SIG-M5 treated with dmso at 0.1 percent for 504 hours (cell line): ENCODE measurements at regions not wholly inside any gene's neighbourhood (a gene's known extent, or its start where the extent isn't known, plus 50 kb on each side); places are given as distances from the start of the nearest gene placed in this dataset.

ENCODE experiments used
- DNase-seq: peaks from one replicate; lab custom pipeline; 2025; ENCODE audit not compliant: unreplicated experiment; lab: John Stamatoyannopoulos, UW

GRCh38 chr5:101937041-101937440, 359.0 kb downstream of the SLCO4C1 start:
- no peak for DNase-seq

- no peak for DNase-seq
Measured at GRCh38 chr5:101935086-101935485, 361.0 kb downstream of the SLCO4C1 start.

DNA sequence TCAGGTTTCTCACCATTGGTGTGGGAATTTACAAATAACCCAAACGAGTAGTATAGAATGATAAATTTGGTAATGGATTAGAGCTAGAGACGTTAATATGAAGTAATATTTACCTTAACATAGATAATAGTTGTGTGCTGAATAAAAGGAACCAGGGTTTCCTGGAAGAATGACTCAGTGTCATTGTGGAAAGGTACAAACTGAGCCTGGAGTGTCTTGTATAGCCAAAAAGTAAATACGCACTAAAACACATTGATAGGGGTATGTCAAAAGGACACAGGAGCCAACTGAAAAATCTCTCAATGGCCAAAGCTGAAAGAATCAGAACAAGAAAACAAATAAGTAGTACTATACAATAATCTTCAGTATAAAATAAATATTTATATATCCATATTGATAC, 363.5 kb downstream of the SLCO4C1 start:
- DNase-seq, result no peak

GRCh38 chr5:101929628-101930027, 366.5 kb downstream of the SLCO4C1 start:
- DNase-seq, result no peak

- no peak for DNase-seq
Measured at GRCh38 chr5:101917166-101917565, 378.9 kb downstream of the SLCO4C1 start.

GRCh38 chr5:101915554-101915953, 380.5 kb downstream of the SLCO4C1 start:
- DNase-seq, result no peak

DNA sequence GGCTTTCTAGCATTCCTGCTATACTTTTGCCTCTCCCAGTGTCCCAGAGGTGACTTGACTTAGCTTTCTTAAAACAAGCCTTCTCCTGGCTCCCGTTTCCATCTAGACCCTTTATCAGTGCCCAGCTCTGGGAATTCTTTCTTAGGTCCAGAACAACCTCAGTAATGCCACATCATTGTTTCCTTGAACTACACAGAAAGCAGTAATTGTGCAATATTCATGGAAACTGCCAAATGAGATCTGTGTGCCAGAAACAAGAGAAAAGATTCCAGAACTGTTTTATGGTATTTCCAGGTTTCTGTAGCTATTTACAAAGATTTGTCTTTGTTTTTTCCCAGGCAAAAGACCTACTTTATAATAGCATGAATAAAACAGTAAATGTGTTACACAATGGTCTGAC, 391.3 kb downstream of the SLCO4C1 start:
- DNase-seq, result no peak

DNA sequence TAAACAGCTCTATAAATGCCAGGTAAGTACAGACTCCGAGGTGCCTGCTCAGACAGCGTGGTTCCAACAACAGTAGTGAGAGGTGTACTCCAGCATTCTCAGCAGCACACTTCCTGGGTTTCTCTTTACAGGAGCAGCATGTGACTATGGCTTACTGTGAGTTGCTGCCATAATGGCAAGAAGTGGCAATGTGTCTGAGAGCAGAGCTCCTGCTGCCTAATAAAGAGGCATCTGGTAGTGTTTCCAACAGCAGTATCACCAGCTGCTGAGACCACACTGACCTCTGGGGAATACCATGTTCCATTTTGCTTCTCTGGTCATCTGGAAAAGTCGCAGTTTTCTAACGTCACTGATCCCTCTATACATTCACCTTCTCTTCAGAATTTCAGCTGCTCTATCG, 398.2 kb downstream of the SLCO4C1 start:
- DNase-seq, result no peak

GRCh38 chr5:101894985-101895384, 401.1 kb downstream of the SLCO4C1 start:
- DNase-seq, result no peak

DNA sequence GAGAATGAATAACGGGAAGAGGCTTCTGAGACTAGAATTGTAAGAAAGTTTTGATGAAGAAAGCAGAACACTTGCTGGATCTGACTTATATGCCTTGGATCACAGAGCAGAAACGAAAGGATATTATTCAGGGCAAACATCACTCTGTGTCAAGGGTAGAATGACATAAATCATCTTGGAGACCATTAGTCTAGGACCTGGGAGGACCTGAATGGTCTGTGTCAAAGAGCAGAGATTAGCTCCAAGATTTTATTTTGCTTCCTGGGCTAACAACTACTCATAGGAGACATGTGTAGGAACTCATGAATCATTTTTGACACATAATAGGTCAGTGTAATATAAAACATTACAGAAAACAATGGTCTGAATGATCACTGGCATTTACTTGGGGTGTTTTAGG, 417.9 kb downstream of the SLCO4C1 start:
- no peak for DNase-seq

GRCh38 chr5:101877451-101877850, 418.6 kb downstream of the SLCO4C1 start:
- DNase-seq, result no peak

DNA sequence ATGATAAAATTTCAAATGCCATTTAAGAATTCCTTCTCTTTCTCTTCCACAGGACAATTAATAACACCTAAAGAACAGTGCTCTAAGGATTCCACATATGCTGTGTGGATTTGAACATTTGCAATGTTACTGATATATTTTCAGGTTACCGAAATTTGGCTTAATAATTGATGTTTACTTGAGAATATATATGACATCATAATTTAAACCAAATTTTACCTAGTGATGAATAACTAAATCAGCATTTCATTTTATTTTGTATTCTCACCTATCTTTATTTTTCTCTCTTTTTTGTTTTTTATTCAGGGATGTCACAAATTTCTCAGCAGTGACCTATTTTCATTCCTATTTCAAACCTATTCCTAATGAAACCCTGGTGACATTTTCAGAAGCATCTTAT, 429.6 kb downstream of the SLCO4C1 start:
- no peak for DNase-seq

GRCh38 chr5:101860563-101860962, 435.5 kb downstream of the SLCO4C1 start:
- DNase-seq, result no peak

DNA sequence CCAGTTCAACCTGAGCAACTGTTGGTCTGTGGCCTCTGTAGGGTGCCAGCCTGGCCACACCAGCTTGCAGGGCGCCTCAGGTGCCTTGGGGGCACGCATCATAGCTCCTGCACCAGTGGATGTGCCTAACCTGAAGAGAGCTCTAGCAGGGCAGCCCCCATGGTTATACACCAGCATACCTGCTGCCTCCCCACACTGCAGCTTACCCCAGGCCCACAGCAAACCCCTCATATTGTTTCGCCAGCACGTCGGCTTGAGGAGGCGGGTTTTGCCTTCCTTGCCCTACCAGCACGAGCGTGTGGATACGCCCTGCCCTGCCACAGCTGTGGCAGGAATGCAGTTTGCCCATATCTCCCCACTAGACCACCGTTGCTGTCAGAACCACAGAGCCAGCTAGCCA, 435.9 kb downstream of the SLCO4C1 start:
- DNase-seq, result no peak

- DNase-seq, result no peak
Measured at GRCh38 chr5:101846496-101846895, 449.6 kb downstream of the SLCO4C1 start.

GRCh38 chr5:101843055-101843454, 453.0 kb downstream of the SLCO4C1 start:
- DNase-seq, result no peak

GRCh38 chr5:101838435-101838834, 457.6 kb downstream of the SLCO4C1 start:
- no peak for DNase-seq

GRCh38 chr5:101829255-101829654, 466.8 kb downstream of the SLCO4C1 start:
- no peak for DNase-seq

DNA sequence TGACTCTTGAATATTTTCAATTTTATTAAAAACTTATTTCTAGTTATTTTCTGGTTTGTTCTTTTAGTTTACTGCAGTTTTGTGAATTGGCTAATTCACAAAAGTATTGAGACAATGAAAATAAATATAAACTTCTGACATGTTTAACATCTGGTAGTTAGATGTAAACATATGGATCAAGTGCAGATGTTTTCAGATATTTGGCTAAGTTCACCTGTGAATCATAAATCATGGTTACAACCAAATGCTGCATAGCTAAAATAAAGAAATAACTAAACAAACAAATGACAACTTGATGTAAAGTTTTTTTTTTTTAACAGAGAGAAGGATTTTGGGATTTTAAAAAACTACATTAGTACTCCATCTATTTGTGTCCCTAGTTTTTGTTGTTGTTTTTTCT, 484.6 kb downstream of the SLCO4C1 start:
- no peak for DNase-seq

DNA sequence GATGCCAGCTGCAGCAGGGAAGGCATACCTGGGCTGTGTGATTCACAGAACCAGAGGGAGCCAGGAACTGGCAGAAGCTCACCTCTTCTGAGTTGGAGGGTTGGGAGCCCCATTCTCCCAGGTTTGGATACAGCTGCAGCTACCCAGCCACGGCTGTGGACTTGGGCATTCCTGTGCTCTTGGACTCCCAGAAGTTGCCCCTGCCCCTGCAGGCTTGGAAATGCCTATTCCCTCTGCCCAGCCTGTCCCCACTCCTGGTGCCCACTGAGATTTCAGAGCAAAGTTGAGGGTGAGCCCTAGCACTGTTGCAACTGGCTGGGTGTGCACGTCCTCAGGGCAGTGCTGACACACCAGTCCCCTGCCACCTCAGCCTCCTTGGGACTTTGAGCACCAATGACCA, 489.7 kb downstream of the SLCO4C1 start:
- no peak for DNase-seq

DNA sequence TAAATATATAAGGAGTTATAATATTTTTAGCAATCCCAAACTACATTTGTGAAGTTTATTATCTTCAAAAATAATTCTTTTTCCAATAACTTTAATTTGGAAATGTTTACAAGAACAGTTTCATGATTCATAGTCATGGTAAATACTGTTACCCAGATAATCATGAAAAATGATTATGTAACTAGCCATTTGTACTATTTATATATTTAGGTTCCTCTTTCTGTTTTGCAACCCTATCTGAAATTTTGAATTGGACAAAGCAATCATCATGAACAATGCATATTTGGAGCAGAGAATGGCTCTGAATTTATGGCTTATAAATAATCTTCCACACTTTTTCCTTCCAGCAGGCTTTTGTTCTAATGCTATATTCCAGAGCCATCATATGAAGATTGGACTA, 499.7 kb downstream of the SLCO4C1 start:
- DNase-seq, result peak; percentile 87

DNA sequence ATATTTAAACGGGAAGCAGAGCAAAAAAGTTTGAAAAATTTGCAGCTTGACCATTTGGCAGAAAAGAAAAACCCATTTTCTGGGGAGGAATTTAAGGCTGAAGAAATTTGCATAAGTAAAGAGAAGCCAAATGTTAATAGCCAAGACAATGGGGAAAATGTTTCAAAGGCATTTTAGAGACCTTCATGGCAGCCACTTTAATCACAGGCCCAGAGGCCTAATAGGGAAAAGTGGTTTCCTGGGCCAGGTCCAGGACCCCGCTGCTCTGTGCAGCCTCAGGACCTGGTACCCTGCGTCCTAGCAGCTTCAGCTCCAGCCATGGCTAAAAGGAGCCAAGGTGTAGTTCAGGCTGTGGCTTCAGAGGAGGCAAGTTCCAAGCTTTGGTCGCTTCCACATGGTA, 507.3 kb downstream of the SLCO4C1 start:
- no peak for DNase-seq

- no peak for DNase-seq
Measured at GRCh38 chr5:101785090-101785489, 511.0 kb downstream of the SLCO4C1 start.
